Tongue (tissue), 1 donor: ENCODE measurements at regions not wholly inside any gene's neighbourhood (a gene's known extent, or its start where the extent isn't known, plus 50 kb on each side); places are given as distances from the start of the nearest gene placed in this dataset.

Experiments used
- DNase-seq: peaks from one replicate; pipeline ENCODE4 v3.0.0-alpha.2; 2015

DNA sequence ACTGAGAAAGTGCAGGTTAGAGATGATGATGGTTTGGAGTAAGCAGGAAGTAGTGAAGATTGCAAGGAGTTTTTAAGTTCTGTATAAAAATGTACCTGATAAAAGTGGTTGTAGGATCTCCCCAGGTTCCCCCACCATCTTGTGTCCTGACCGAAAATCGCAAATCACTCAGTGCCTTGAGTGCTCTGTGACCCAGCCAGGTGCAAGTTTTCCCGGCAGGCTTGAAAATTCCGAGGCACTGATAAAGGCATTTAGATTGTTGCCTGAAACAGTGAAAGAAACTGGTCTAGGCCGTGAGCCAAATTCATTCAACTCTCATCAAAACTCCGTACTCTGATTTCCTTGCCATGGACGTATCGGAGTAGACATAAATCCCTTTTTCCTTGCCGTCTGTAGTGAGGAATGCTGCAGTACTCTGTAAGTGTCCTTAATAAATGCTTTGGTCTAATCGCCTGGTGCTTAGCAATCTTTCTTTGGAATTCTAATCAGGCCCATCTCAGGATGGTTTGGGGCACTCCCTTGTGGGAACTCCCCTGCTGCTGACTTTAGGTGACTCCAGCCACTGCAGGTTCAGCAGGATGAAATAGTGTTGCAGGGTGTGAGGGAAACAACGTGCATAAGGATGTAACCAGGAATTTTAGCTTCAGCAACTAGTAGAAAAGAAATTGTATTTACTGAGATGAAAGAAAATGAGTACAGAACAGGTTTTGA lies 1199.8 kb upstream of the MAP3K7 start:
- no peak for DNase-seq

DNA sequence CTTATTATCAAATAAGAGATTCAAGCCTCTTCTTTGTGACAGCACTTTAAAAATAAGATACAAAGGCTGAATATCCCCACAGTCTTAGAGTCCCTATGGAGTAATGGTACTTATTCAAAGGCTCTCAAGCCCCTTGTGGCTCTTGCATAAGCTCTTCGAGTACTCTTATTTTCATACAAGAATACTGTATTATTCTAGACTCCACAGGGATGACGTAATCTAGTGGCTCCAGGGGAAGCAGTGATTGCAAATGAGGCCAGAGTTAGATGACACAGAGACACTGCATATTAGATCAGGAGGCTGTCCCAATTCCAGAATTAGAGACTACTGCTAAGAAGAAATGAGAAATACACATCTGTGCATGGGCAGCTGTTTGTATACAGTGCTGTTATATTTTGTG lies 1195.9 kb upstream of the MAP3K7 start:
- DNase-seq: peak; percentile 25

DNA sequence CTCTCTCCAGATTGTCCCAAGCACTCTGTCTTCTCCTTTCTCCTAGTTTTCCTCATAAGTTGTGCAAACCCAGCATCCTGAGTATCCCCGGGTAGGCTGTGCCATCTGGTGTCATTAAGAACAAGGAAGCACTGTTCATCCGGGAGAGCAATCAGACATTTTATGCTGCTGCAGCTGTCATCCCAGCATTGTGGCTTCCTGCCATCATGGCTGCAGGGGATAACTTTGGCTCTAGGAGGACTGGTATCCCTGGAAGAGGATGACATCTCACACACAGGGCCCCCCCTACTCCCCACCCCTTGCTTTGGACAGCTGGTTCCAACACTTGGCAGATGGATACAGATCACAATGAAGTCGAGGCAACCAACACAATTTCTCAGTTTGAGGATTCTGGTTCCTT lies 1195.1 kb upstream of the MAP3K7 start:
- DNase-seq: peak; percentile 86

DNA sequence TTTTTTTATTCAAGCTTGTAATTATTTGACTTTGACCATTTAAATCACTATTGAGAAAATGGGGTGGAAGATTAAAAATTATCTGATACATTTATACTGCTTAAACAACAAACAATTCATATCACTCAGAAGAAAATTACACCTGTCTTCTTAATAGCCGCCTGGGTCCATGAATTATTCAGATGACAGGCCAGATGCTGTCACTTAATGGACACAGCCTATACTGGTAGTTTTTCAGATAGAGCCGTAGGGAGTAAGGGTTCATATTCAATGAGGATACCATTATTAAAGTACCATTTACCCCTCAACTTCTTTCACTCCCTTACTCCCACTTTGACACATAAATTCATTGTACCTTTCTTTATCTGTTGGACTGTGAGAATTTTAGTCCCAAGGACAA lies 1193.4 kb upstream of the MAP3K7 start:
- no peak for DNase-seq

DNA sequence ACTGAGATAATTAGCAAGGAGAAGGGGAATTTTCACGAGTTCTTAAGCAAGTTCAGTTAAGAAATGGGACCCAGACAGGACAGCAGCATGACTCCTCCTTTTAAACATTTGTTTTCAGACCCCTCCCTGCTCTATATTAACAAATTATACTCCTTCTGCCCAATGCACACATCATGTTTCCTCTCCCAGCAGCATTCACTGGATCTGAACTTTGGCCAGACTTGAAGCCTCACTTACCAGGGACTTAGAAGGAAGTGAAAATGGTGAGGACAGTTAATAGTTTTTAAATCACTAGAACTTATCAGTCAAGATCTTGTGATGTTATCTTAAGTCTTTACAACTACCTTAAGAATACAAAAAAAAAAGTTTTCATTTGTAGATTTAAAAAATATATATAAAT lies 1174.7 kb upstream of the MAP3K7 start:
- DNase-seq: no peak

DNA sequence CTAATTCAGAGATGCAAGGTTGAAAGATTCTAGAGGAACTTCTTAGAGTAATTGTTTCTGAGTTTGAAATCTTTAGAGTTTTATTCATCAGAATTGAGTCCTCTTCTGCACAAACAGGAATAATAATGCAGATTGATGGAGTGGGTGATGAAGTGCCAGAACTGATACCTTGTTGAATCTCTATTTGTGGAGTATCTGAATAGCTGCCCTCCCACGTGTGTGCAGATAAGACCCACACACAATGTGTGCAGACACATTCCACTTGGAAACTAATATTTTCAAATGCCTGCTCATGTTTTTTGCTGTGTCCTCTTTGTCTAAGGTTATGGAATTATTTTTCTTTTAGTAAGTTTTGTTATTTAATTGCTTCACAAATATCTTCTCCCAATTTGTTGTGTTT lies 1167.8 kb upstream of the MAP3K7 start:
- DNase-seq: no peak

DNA sequence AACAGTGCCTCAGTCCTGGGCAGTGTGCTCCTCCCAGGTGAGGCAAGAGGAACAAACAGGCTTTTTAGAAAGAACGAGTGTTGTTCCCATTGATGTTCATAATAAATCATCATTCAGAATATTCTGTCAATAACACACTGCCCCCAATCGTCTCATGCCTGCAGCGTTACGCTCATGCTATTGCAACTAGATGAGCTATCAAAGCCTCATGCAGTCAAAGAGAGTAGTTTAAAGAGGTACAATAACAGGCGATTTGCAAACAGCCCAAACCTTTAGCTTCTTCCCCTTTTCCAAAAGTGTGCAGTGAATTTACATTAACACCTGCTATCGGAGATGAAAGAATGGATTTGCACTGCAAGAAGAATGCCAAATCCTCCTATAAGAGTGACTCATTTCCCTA lies 1164.7 kb upstream of the MAP3K7 start:
- DNase-seq: no peak

DNA sequence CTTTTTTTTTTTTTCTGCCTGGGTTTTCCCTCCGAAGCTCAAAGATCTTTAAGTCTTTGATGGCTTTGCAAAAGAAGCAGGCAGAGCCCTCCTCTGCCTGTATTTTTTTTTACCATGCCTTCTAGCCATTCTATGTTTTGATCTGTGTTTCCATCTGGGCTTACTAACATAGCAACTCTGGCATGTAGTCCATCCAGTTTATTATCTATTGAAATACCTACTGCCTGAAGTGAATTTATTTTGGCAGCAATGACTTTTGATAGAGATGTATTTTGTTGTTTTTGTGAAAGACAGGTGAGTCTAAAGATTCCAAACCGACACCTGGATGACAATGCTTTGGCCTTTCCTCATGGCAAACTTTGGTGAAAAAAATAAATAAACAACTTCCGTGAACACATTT lies 1157.7 kb upstream of the MAP3K7 start:
- no peak for DNase-seq

DNA sequence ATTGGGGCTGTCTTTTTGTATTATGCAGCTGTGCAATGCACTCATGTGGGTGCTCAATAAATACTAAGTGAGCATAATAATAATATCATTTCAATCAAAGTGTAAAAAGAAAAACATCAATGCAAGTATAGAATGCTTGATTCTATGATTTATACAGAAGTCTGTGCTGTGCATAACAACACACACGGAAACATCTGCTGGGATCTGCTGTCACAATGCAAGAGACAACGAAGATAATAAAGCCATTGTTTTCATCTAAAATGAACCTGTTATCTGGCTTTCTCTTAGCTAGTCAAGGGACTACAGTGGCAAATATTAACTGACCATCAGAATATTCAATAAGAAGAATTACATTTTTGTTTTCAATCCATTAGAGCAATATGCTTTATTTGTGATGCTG lies 1156.9 kb upstream of the MAP3K7 start:
- DNase-seq: no peak

DNA sequence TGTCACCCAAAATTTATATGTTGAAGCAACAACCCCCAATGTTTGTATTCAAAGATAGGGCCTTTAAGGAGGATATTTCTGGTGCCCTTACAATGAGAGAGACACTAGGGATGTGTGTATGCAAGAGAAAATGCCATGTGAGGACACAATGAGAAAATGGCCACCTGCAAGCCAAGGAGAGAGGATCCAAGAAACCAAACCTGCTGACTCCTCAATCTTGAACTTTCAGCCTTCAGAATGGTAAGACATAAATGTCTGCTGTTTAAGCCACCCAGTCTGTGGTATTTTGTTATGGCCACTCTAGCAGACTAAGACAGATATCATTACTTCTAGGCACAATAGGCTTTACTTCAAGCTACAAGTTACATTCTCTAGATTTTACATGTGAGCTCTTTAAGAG lies 1145.1 kb upstream of the MAP3K7 start:
- DNase-seq: no peak

DNA sequence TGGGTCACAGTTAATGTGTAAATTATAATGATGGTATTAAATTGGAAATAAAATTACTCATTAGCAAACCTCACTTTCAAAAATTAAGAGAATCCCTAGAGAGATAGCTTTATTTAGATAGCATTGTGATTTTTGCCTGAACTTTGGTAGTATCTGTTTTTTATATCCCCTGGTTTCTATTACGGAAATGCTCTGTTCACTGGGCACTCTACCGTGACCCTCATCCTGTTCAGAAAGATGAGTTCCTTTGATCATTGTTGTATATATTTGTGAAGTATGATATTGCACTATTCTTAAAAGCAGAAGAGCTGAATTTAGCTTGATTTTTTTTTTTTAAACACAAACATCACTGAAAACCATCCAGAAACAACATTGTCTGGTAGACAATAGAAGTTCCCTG lies 1143.8 kb upstream of the MAP3K7 start:
- DNase-seq: no peak

DNA sequence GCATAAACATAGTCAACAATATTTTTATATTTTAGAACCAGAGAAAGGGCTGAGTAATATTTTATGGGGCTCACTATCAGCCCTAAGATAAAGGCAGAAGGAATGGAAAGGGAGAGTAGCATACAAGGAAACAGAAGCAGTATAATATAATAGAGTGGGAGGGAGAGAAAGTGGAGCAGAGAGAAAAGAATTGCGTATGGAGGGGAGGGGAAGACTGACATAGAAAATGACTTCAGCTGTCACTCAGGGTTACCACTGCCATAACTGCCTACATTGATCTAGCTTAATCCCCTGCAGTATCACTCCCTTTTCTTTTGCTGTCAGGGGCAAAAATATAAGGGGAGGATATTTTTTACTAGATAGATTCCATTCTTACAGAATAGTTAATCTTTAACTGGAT lies 1133.5 kb upstream of the MAP3K7 start:
- DNase-seq: no peak

DNA sequence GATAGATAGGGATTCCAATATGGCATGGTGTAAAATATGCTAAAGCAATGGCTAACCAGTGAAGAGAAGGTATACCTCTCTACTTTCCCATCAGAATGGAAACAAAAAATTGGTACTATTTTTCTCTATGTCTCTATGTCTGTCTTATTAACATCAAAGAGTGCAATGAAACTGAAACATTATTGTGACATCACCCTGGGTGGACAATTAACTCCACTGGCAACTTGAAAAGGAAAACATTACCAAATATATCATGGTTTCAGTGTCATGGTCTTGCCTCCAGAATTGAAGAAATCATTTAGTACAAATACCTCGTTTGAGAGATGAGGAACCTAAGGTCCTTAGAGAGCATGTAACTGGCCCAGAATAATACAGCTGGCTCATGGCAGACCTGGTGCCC lies 1132.5 kb upstream of the MAP3K7 start:
- DNase-seq: no peak

DNA sequence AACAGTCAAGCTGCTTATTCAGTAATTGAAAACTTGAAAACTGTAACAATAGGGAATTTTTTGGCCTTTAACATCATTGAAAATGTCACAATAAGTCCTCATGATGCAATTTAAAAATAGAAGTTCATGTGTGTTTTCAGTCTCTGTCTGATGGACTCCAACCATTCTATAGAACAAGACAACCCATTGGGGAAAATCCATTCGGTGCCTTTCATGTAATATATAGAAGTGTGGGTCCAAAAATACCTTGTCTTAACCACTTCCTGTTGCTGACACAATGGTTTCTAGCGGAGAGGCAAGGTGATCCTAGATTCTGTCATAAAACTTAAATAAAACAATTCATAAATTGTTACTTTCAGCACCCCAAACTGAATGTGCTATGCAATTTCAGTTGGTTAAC lies 1131.3 kb upstream of the MAP3K7 start:
- no peak for DNase-seq

DNA sequence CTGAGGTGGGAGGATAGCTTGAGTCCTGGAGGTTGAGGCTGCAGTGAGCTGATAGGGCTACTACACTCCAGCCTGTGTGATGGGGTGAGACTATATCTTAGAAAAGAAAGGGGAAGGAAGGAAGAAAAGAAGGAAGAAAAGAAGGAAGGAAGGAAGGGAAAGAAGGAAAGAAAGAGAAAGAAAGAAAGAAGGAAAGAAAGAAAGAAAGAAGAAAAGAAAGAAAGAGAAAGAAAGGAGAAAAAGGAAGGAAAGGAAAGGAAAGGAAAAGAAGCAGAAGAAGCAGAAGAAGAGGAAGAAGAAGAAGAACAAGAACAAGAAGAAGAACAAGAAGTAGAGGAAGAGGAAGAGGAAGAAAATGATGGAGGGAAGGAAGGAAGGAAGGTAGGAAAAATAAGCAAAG lies 1130.2 kb upstream of the MAP3K7 start:
- no peak for DNase-seq

DNA sequence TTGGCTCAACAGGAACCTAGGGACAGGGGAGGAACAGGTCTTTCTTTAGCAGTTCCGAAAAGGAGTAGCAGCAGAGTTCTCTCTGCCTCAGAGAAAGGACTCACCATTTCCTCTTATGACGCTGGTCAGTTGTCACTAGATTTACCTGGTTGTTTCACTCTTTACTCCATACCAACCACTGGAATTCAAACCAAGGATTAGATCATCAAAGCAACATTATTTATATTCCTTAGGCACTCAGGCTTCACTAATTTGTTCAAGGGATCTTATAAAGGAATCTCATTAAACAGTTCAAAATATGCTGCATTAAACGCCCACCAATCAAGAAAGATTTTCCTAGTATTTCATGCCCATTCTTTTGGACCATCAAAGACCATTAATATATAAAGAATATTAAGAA lies 1129.5 kb upstream of the MAP3K7 start:
- DNase-seq: no peak

DNA sequence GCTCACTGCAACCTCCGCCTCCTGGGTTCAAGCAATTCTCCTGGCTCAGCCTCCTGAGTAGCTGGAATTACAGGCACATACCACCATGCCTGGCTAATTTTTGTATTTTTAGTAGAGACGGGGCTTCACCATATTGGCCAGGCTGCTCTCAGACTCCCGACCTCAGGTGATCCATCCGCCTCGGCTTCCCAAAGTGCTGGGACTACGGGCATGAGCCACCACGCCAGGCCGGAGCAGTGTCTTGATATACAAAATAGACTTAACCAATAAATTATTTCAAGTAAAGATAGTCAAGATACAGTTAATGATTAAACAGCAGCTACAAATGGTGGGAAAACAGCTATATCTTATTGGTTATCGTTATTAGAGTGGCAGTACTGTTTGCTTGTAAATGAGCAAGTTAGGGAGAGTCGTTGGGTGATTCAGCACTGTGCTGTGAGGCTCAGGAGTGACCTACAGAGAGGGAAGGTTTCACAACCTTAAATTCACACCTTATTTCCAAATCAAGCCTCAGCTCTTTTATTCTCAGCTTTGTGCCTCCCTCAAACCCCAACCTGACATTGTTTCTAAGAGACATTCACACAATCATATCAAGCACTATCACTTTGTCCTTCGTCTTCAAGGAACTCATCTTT lies 1128.4 kb upstream of the MAP3K7 start:
- no peak for DNase-seq

DNA sequence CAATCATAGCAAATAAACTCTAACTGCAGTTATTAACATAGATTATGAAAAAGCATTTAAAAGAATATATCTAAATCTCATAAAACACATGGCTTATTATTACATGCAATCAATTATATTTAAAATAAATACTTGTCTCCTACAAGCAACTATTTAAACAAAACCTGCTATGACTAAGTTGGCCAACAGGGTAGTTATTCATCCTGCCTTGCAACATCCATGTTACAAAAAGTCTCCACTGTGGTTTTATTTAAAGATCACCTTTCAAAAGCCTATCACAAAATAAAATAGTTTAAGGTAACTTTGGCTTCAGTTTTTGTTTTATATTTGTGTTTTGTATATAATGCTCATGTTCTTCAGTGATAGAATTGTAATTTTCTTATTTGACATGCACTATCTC lies 1127.0 kb upstream of the MAP3K7 start:
- no peak for DNase-seq

DNA sequence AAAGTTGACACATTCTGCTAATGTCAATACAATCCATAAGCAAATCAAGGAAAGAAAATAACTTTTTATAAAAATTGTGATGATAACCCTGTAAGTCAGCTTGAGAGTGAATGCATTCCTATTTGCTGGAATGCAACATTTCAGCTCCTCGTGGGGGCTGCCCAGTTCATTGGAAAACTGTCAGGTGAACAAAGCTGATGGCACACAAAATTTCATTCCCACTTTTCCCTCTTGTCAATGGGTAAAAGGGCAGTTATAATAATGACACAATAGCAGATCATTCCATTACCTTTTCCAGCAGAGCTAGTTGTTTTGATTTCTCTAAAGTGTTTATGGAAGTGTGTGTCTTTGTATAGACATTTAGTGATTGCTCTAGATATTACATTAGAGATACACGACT lies 1124.6 kb upstream of the MAP3K7 start:
- DNase-seq: no peak

DNA sequence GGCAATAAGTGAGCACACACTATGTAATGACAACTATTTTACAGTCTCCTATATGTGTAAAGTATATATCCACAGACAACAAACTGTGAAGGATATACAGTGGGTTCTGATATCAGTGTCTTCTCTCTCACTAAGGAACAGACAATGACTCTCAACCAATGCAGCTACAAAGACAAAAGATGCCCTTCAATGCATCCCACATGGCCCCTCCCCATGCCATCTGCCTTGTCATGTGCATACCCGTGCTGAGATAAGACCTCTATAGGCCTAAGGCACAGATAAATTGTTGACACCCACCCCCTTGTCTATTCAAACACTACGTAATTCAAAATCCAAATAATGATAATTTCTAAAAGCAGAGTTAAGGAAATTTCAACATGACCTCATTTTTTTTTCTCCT lies 1123.5 kb upstream of the MAP3K7 start:
- no peak for DNase-seq

DNA sequence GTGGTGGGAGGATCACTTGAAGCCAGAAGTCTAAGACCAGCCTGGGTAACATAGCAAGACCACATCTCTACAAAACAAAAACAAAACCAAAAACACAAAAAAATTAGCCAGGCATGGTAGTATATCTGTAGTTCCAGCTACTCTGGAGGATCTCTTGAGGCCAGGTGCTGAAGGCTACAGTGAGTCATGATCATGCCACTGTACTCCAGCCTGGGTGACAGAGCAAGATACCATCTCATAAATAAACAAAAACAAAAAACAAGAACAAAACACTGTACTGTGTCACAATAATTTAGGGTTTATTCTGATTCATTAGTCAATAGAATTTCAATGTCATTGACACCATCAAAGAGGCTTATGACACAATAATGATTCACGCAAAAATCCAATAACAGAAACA lies 1121.7 kb upstream of the MAP3K7 start:
- DNase-seq: no peak

DNA sequence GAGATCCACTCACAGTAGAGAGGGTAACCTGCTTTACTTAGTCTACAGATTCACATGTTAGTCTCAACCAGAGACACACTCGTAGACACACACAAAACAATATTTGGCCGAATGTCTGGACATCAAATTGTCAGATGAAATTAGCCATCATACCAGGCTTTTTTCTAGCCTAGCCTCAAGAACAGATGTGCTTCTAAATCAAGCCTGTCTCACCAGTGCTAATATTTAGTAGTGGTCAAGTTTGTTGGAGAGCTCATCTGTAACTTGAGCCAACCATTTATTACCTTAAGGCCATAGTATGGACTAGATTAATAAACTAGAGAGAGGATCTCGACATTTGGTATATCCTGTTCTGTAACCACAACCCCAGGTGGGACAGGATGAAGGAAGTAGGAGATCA lies 1118.8 kb upstream of the MAP3K7 start:
- no peak for DNase-seq

DNA sequence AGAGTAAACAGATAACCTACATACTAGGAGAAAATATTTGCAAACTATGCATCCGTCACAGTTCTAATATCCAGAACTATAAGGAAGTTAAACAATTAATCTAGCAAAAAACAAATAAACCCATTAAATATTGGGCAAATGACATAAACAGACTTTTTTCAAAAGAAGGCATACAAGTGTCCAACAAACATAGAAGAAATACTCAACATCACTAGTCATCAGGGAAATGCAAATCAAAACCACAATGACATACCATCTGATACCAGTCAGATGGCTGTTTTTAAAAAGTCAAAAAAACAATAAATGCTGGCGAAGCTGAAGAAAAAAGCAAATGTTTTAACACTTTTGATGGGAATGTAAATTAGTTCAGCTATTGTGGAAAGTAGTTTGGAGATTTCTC lies 1117.7 kb upstream of the MAP3K7 start:
- DNase-seq: no peak

DNA sequence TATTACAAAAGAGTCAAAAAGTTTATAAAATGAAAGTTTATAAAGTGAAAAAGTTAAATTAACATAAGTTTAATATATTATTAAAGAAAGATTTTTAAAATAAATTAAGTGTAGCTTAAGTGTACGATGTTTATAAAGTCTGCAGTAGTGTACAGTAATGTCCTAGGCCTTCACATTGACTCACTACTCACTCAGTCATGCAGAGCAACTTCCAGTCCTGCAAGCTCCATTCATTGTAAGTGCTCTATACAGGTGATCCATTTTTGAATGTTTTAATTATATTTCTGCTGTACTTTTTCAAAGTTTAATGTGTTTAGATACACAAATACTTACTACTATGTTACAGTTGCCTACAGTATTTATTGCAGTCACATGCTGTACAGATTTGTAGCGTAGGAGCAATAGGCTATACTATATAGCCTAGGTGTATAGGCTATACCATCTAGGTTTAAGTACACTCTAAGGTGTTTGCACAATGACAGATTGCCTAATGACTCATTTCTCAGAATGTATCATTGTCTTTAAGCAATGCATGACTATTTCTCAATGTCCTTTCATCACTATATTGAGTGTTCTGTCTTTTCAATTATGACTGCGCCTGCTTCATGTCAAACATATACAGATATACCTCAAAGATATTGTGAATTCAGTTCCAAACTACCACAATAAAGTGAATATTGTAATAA lies 1110.3 kb upstream of the MAP3K7 start:
- DNase-seq: no peak
